ENCODE measurements at regions not wholly inside any gene's neighbourhood (a gene's known extent, or its start where the extent isn't known, plus 50 kb on each side); places are given as distances from the start of the nearest gene placed in this dataset.
A peak's percentile ranks its signal among the peaks of the same experiment; 100 is the strongest.

DNA sequence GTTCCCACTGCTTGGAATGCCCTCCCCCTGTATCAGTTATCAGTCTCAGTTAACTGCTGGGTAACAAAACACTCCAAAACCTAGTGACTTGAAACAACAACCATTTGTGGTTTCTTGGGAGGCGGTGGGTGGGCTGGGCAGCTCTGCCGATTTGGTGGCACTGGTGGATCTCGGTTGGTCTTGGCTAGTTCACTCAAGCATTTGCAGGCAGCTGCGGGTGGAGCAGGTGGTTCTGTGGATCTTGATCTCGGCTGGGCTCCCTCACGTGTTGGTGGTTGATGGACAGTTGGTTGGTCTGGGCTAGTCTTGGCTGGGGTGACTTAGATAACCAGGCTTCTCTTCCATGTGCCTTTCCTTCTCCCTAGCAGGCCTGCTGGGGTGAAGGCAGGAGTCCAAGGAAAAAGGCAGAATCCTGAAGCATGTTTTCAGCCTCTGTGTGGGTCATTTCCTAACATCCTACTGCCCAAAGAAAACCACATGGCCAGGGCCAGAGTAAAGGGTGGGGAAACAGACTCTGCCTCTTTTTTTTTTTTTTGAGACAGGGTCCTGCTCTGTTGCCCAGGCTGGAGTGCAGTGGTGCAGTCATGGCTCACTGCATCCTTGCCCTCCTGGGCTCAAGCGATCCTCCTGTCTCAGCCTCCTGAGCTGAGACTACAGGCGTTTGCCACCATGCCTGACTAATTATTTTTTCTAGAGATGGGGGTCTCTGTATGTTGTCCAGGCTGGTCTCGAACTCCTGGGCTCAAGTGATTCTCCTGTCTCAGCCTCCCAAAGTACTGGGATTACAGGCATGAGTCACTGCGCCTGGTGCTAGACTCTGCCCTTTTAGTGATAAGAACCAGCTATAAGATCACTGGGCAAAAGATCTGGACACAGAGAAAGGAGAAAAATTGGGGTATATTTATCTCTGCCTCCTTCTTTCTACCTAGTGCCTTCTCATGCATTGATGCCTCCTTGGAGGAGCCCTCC is 183.7 kb downstream of the RGS3 start:
- Histone ChIP-seq H3K4me3 (no peak overlapping the region), H3K27ac (no peak overlapping the region), H3K36me3 (no peaks in the 10 kb centered on the region), H3K9me3 (no peaks in the 10 kb centered on the region), H3K27me3 (no peaks in the 10 kb centered on the region), H3K4me1 (peaks cover 0 to 13% (median 7%) of the 10 kb centered on the region in 3 donors)
- no peak for TF ChIP-seq EP300 (IDR thresholded peaks at IDR 0.05)
- no peak for TF ChIP-seq POLR2A (IDR thresholded peaks at IDR 0.05)
- TF ChIP-seq POLR2AphosphoS5 (IDR thresholded peaks at IDR 0.05), result no peak
- TF ChIP-seq, protein P1, sequence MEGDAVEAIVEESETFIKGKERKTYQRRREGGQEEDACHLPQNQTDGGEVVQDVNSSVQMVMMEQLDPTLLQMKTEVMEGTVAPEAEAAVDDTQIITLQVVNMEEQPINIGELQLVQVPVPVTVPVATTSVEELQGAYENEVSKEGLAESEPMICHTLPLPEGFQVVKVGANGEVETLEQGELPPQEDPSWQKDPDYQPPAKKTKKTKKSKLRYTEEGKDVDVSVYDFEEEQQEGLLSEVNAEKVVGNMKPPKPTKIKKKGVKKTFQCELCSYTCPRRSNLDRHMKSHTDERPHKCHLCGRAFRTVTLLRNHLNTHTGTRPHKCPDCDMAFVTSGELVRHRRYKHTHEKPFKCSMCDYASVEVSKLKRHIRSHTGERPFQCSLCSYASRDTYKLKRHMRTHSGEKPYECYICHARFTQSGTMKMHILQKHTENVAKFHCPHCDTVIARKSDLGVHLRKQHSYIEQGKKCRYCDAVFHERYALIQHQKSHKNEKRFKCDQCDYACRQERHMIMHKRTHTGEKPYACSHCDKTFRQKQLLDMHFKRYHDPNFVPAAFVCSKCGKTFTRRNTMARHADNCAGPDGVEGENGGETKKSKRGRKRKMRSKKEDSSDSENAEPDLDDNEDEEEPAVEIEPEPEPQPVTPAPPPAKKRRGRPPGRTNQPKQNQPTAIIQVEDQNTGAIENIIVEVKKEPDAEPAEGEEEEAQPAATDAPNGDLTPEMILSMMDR (IDR thresholded peaks at IDR 0.05), result no peak
- ATAC-seq, result no peak
- WGBS, 2 donors (ENCODE audit: low coverage in 1 of 2), result 87% methylated on average over 3 of the region's 10 CpGs; no CpG with 5 or more reads in 1 of the 2 donors

DNA sequence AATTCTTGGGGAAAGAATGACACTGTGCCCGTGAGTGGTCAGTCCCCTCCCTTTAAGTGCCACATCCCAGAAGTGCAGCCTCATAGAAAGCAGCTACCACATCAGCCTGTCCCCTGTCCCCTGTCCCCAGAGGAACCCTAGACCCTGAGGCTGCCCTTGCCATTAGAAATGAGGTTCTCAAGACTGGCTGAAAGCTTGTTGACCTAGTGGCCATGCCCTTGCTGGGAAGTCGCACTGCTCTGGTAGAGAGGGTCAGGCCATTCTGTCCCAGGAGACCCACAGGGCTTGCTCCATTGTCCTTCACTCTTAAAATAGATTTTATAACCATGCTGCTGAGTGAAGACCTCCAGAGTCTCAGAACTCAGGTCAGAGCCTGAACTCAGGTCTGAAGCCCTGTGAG is 184.5 kb downstream of the RGS3 start:
- Histone ChIP-seq H3K27me3 (no peaks in the 10 kb centered on the region), H3K4me3 (no peak overlapping the region), H3K27ac (no peak overlapping the region), H3K4me1 (peaks cover 0 to 13% (median 7%) of the 10 kb centered on the region in 3 donors), H3K9me3 (no peaks in the 10 kb centered on the region), H3K36me3 (no peaks in the 10 kb centered on the region)
- no peak for ATAC-seq
- TF ChIP-seq POLR2AphosphoS5 (IDR thresholded peaks at IDR 0.05) (no peak), EP300 (IDR thresholded peaks at IDR 0.05) (no peak), POLR2A (IDR thresholded peaks at IDR 0.05) (no peak)
- TF ChIP-seq, protein P1 (IDR thresholded peaks at IDR 0.05), result no peak
- WGBS, 2 donors (ENCODE audit: low coverage in 1 of 2), result 63% methylated on average over 2 of the region's 2 CpGs; no CpG with 5 or more reads in 1 of the 2 donors

DNA sequence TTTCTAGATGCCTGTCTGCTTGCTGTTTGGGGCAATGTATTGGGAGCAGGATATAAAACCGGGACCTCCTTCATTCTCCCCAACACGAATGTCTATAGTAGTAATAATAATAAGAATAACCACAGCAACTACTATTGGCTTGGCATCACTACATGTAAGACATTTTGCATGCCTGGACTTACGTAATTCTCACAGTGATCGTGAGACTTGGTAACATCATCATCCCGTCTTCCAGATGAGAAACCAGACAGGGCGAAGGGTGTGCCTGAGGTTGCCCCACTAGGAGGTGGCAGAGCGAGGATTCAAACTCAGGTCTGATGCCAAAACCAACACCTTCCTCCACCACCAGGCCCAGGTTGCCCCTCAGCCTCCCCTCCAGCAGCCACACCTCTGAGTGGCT is 185.1 kb downstream of the RGS3 start:
- peaks cover 0 to 13% (median 7%) of the 10 kb centered on the region in 3 donors for H3K4me1 ChIP-seq
- TF ChIP-seq POLR2A (IDR thresholded peaks at IDR 0.05) (no peak), EP300 (IDR thresholded peaks at IDR 0.05) (no peak), POLR2AphosphoS5 (IDR thresholded peaks at IDR 0.05) (no peak)
- TF ChIP-seq, protein P1 (IDR thresholded peaks at IDR 0.05), result no peak
- peak overlapping the region in 2 of 4 donors; percentile 24 to 26 for H3K27ac ChIP-seq
- H3K27me3 ChIP-seq, result no peaks in the 10 kb centered on the region
- no peaks in the 10 kb centered on the region for H3K9me3 ChIP-seq
- no peak for ATAC-seq
- 94 to 100% methylated on average over 4 to 6 of the region's 7 CpGs for WGBS, 2 donors (ENCODE audit: low coverage in 1 of 2)
- no peak overlapping the region for H3K4me3 ChIP-seq
- H3K36me3 ChIP-seq, result no peaks in the 10 kb centered on the region

DNA sequence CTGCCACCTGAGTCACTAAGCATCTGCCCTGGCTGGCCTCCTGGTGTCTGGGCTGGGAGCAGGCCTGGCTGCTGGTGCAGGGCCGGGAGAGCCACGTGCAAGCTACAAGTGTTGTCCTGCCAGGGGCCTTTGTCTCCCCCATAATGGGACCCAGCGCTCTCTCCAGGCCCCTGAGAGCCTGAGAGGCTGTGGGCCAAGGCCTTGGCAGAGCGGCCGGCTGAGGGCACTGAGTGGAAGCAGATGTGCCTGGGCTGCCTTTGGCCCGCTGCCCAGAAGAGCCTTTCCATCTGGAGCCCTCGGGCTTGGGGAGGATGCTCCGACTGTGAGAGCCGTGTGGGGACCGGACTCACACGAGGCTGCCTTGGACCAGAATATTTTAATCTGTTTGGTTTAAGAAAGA is 185.5 kb downstream of the RGS3 start:
- Histone ChIP-seq H3K36me3 (no peaks in the 10 kb centered on the region), H3K9me3 (no peaks in the 10 kb centered on the region), H3K27ac (peak overlapping the region in 2 of 4 donors; percentile 24 to 26), H3K4me1 (peaks cover 0 to 15% (median 8%) of the 10 kb centered on the region in 3 donors), H3K4me3 (no peak overlapping the region), H3K27me3 (no peaks in the 10 kb centered on the region)
- ATAC-seq, result peak; percentile 46
- 23% methylated on average over 8 of the region's 11 CpGs; no CpG with 5 or more reads in 1 of the 2 donors for WGBS, 2 donors (ENCODE audit: low coverage in 1 of 2)
- TF ChIP-seq POLR2AphosphoS5 (IDR thresholded peaks at IDR 0.05) (no peak), EP300 (IDR thresholded peaks at IDR 0.05) (no peak), POLR2A (IDR thresholded peaks at IDR 0.05) (no peak)
- TF ChIP-seq, protein P1 (IDR thresholded peaks at IDR 0.05), result no peak

DNA sequence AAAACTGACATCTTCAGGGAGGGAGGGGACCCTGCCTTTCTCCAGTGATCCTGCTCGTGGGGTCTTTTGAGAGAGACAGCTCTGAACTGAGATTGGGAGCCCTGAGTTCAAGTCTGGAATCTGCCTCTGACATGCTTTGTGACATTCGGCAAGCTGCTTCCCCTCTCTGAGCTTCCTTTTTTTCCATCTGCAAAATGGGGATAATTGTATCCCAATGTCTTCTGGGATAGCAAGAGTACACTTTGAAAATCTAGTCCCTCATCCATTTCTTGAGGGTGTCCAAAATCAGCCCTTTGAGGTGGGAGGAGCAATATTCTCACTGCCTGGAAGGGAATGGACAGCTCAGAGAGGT is 186.3 kb downstream of the RGS3 start:
- H3K9me3 ChIP-seq, result no peaks in the 10 kb centered on the region
- H3K4me1 ChIP-seq, result peaks cover 0 to 23% (median 14%) of the 10 kb centered on the region in 3 donors
- no peaks in the 10 kb centered on the region for H3K27me3 ChIP-seq
- WGBS, 2 donors (ENCODE audit: low coverage in 1 of 2), result 100% methylated on average over 1 to 2 of the region's 2 CpGs
- no peak for ATAC-seq
- no peak overlapping the region for H3K27ac ChIP-seq
- H3K4me3 ChIP-seq, result no peak overlapping the region
- no peaks in the 10 kb centered on the region for H3K36me3 ChIP-seq
- TF ChIP-seq EP300 (IDR thresholded peaks at IDR 0.05) (no peak), POLR2A (IDR thresholded peaks at IDR 0.05) (no peak), POLR2AphosphoS5 (IDR thresholded peaks at IDR 0.05) (no peak)
- TF ChIP-seq, protein P1 (IDR thresholded peaks at IDR 0.05), result no peak
